OCI-LY7 (cell line): ENCODE measurements at regions not wholly inside any gene's neighbourhood (a gene's known extent, or its start where the extent isn't known, plus 50 kb on each side); places are given as distances from the start of the nearest gene placed in this dataset.

Experiments used
- BruUV-seq: library from RNA; stranded (reverse); fragments of 400-500 nt; replicated peaks from 2 replicates; lab custom pipeline; 2021; lab: Mats Ljungman, UMichigan
- CTCF ChIA-PET: fragments of 300-600 bp; sonication (Branson Sonifier 250); formaldehyde crosslinking; loops from one replicate; lab custom pipeline; 2022; ENCODE audit warnings: antibody characterized with exemption; ENCODE audit not compliant: unreplicated experiment; lab: Charles Lee
- POLR2A ChIA-PET: fragments of 300-600 bp; sonication (Branson Sonifier 250); formaldehyde crosslinking; loops from one replicate; lab custom pipeline; 2022; ENCODE audit warnings: antibody characterized with exemption; lab: Charles Lee
- DNase-seq: peaks from one replicate; pipeline ENCODE4 v3.0.0-alpha.2; 2015; ENCODE audit warnings: low spot score
- H2AFZ ChIP-seq: fragments of 200-600 bp; sonication (generic), shearing (Covaris generic); 2 replicates; pipeline ENCODE4 v1.6.1; 2014; ENCODE audit warnings: mild to moderate bottlenecking, antibody characterized with exemption, low read length, moderate library complexity
- H3K27ac ChIP-seq: fragments of 200-600 bp; sonication (generic); 2 replicates; pipeline ENCODE4 v1.5.1; 2014; ENCODE audit warnings: mixed run types, low read depth, mild to moderate bottlenecking, moderate library complexity, low read length, inconsistent platforms; ENCODE audit not compliant: poor library complexity, severe bottlenecking
- H3K36me3 ChIP-seq: fragments of 200-600 bp; sonication (generic); 2 replicates; pipeline ENCODE4 v1.6.1; 2014; ENCODE audit warnings: mild to moderate bottlenecking, antibody characterized with exemption, low read length, moderate library complexity, mixed read lengths; ENCODE audit not compliant: insufficient read depth
- H3K4me1 ChIP-seq: fragments of 200-600 bp; sonication (generic); 2 replicates; pipeline ENCODE4 v1.5.1; 2014; ENCODE audit warnings: mild to moderate bottlenecking, low read length; ENCODE audit not compliant: insufficient read depth, poor library complexity, severe bottlenecking
- H3K4me2 ChIP-seq: fragments of 200-600 bp; sonication (generic); 2 replicates; pipeline ENCODE4 v1.6.1; 2014; ENCODE audit warnings: mild to moderate bottlenecking, low read length
- H3K4me3 ChIP-seq: fragments of 200-600 bp; sonication (generic); 2 replicates; pipeline ENCODE4 v1.5.1; 2014; ENCODE audit warnings: mild to moderate bottlenecking, low read depth, low read length; ENCODE audit not compliant: poor library complexity, severe bottlenecking
- H3K79me2 ChIP-seq: fragments of 200-600 bp; sonication (generic); 2 replicates; pipeline ENCODE4 v1.6.1; 2016; ENCODE audit warnings: low read depth, mild to moderate bottlenecking, low read length, moderate library complexity, mixed read lengths; ENCODE audit not compliant: insufficient read depth
- H3K9me2 ChIP-seq: fragments of 200-600 bp; sonication (generic); 2 replicates; pipeline ENCODE4 v1.6.1; 2016; ENCODE audit warnings: mild to moderate bottlenecking, low read length, mixed read lengths; ENCODE audit not compliant: insufficient read depth
- H3K9me3 ChIP-seq: fragments of 200-600 bp; sonication (generic); 2 replicates; pipeline ENCODE4 v1.6.1; 2014; ENCODE audit warnings: mild to moderate bottlenecking, mixed run types, low read length, mixed read lengths
- H4K20me1 ChIP-seq: fragments of 200-600 bp; sonication (generic); 2 replicates; pipeline ENCODE4 v1.6.1; 2014; ENCODE audit warnings: mild to moderate bottlenecking, antibody characterized with exemption, low read length, moderate library complexity, mixed read lengths; ENCODE audit not compliant: insufficient read depth
- EZH2phosphoT487 ChIP-seq: fragments of 200-600 bp; sonication (generic); IDR thresholded peaks from 2 replicates; pipeline ENCODE4 v1.6.1; 2018; ENCODE audit warnings: low read depth, borderline replicate concordance, mild to moderate bottlenecking, mixed run types, antibody characterized with exemption, low read length, moderate library complexity, mixed read lengths
- intact Hi-C: fragments of 100-400 bp; cut with micrococcal nuclease; formaldehyde crosslinking; loops from one replicate; pipeline ENCODE4 v1.10.0; 2022; ENCODE audit not compliant: unreplicated experiment
- TF ChIP-seq, protein P1 (sequence below): fragments of 200-600 bp; sonication (generic); conservative IDR thresholded peaks from 2 replicates; pipeline ENCODE4 v1.5.1; 2014; ENCODE audit warnings: mild to moderate bottlenecking, antibody characterized with exemption, low read length, moderate library complexity, mixed read lengths

- ChIA-PET POLR2A (interaction anchor here (0.6 to 1.0 kb wide), 2 partner anchors 89 to 228 kb away, joined by 3 to 6 read pairs; no protein-coding TSS in a partner anchor), CTCF (no interaction called here)
- Histone ChIP-seq H3K36me3 (no peaks in the 10 kb centered on the region), H3K79me2 (no peaks in the 10 kb centered on the region), H4K20me1 (no peaks in the 10 kb centered on the region), H3K9me3 (peaks cover 7% of the 10 kb centered on the region), H3K4me3 (no peak overlapping the region), H3K4me2 (no peak overlapping the region), H3K4me1 (no peaks in the 10 kb centered on the region), H3K9me2 (no peaks in the 10 kb centered on the region), H3K27ac (no peak overlapping the region), H2AFZ (no peak overlapping the region)
- BruUV-seq = no TSS peak
- no peak for TF ChIP-seq EZH2phosphoT487
- TF ChIP-seq, protein P1, sequence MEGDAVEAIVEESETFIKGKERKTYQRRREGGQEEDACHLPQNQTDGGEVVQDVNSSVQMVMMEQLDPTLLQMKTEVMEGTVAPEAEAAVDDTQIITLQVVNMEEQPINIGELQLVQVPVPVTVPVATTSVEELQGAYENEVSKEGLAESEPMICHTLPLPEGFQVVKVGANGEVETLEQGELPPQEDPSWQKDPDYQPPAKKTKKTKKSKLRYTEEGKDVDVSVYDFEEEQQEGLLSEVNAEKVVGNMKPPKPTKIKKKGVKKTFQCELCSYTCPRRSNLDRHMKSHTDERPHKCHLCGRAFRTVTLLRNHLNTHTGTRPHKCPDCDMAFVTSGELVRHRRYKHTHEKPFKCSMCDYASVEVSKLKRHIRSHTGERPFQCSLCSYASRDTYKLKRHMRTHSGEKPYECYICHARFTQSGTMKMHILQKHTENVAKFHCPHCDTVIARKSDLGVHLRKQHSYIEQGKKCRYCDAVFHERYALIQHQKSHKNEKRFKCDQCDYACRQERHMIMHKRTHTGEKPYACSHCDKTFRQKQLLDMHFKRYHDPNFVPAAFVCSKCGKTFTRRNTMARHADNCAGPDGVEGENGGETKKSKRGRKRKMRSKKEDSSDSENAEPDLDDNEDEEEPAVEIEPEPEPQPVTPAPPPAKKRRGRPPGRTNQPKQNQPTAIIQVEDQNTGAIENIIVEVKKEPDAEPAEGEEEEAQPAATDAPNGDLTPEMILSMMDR = no peak
- intact Hi-C loops = no loop called here
- no peak for DNase-seq
Measured at GRCh38 chr15:67915461-67916374, 75.9 kb upstream of the RNU6-1 start.

GRCh38 chr15:67916565-67916964 lies 76.7 kb upstream of the RNU6-1 start:
- no peak overlapping the region for H3K4me2 ChIP-seq
- ChIA-PET CTCF (no interaction called here), POLR2A (interaction anchor here (0.6 to 1.0 kb wide), 2 partner anchors 88 to 229 kb away, joined by 3 to 6 read pairs; no protein-coding TSS in a partner anchor)
- no peak overlapping the region for H3K27ac ChIP-seq
- DNase-seq = no peak
- no peaks in the 10 kb centered on the region for H3K4me1 ChIP-seq
- peaks cover 7% of the 10 kb centered on the region for H3K9me3 ChIP-seq
- H3K36me3 ChIP-seq = no peaks in the 10 kb centered on the region
- no peaks in the 10 kb centered on the region for H4K20me1 ChIP-seq
- H3K4me3 ChIP-seq = no peak overlapping the region
- TF ChIP-seq, protein P1 = no peak
- no peak for TF ChIP-seq EZH2phosphoT487
- H3K9me2 ChIP-seq = no peaks in the 10 kb centered on the region
- intact Hi-C loops = no loop called here
- no peaks in the 10 kb centered on the region for H3K79me2 ChIP-seq
- no peak overlapping the region for H2AFZ ChIP-seq
- no TSS peak for BruUV-seq

- TF ChIP-seq, protein P1 = no peak
- TF ChIP-seq EZH2phosphoT487 = no peak
- Histone ChIP-seq H3K4me2 (no peak overlapping the region), H3K27ac (no peak overlapping the region), H3K4me3 (no peak overlapping the region), H3K4me1 (no peaks in the 10 kb centered on the region), H3K9me3 (peaks cover 7% of the 10 kb centered on the region), H3K9me2 (no peaks in the 10 kb centered on the region), H3K79me2 (no peaks in the 10 kb centered on the region), H4K20me1 (no peaks in the 10 kb centered on the region), H3K36me3 (no peaks in the 10 kb centered on the region), H2AFZ (no peak overlapping the region)
- POLR2A ChIA-PET = interaction anchor here (0.6 to 1.0 kb wide), 2 partner anchors 88 to 241 kb away, joined by 3 read pairs; no protein-coding TSS in a partner anchor
- BruUV-seq = no TSS peak
- intact Hi-C loops = no loop called here
- no peak for DNase-seq
- CTCF ChIA-PET = no interaction called here
Measured at GRCh38 chr15:67917037-67917436, 77.2 kb upstream of the RNU6-1 start.
